ENCODE measurements at regions not wholly inside any gene's neighbourhood (a gene's known extent, or its start where the extent isn't known, plus 50 kb on each side); places are given as distances from the start of the nearest gene placed in this dataset.

GRCh38 chr13:84296401-84296800, 414.1 kb upstream of the SLITRK1 start:
- ChIA-PET CTCF (no interaction called here), POLR2A (ENCODE audit: unreplicated experiment) (no interaction called here)
- Histone ChIP-seq H3K4me1 (ENCODE audit: control insufficient read depth, insufficient read depth, low read length) (no peaks in the 10 kb centered on the region), H3K27me3 (ENCODE audit: control insufficient read depth, insufficient read depth, low read length) (no peaks in the 10 kb centered on the region), H4K91ac (ENCODE audit: insufficient read depth, low read depth, low read length) (no peak overlapping the region), H3K9me1 (ENCODE audit: insufficient read depth, low read length) (no peaks in the 10 kb centered on the region), H3K36me3 (ENCODE audit: control insufficient read depth, insufficient read depth, low read length) (no peaks in the 10 kb centered on the region), H3K23ac (ENCODE audit: low read depth, low read length) (no peak overlapping the region), H3K18ac (ENCODE audit: low read depth, low read length) (no peak overlapping the region), H2BK15ac (ENCODE audit: low read depth, low read length) (no peak overlapping the region), H3K56ac (ENCODE audit: extremely low read depth, insufficient read depth, low read length) (no peak overlapping the region), H4K20me1 (ENCODE audit: insufficient read depth, low read length) (no peaks in the 10 kb centered on the region), H4K5ac (ENCODE audit: low read depth, low read length) (no peak overlapping the region), H4K8ac (ENCODE audit: low read depth in 2 of 2, low read length in 2 of 2) (no peak overlapping the region), H3K4me2 (ENCODE audit: low read depth, low read length) (no peak overlapping the region), H3K79me1 (ENCODE audit: low read depth in 1 of 2, low read length in 2 of 2) (no peaks in the 10 kb centered on the region), H2AK9ac (replicated peaks; ENCODE audit: low read depth, low read length, poor library complexity) (no peak overlapping the region), H2AFZ (replicated peaks; ENCODE audit: low read length, poor library complexity) (no peak overlapping the region), H3K4ac (ENCODE audit: low read depth, low read length) (no peak overlapping the region), H3K14ac (replicated peaks; ENCODE audit: low read depth, low read length) (no peak overlapping the region), H3K9me3 (ENCODE audit: control insufficient read depth, insufficient read depth, low read length) (no peaks in the 10 kb centered on the region), H2BK20ac (ENCODE audit: low read depth, low read length) (no peak overlapping the region), H2BK120ac (ENCODE audit: low read depth, low read length) (no peak overlapping the region), H3K9ac (ENCODE audit: low read depth, low read length) (no peak overlapping the region), H3K4me3 (ENCODE audit: insufficient read depth, low read depth, low read length) (no peak overlapping the region), H3K27ac (ENCODE audit: insufficient read depth, low read length) (no peak overlapping the region), H2BK5ac (ENCODE audit: low read depth, low read length, poor library complexity, severe bottlenecking) (no peak overlapping the region), H2AK5ac (ENCODE audit: low read depth, low read length) (no peak overlapping the region)
- no CpG with 5 or more reads among the region's 2 CpGs for WGBS, 2 experiments (ENCODE audit: extremely low coverage in 2 of 2, insufficient read length in 1 of 2)
- TF ChIP-seq NFE2L2 (IDR thresholded peaks at IDR 0.05; ENCODE audit: low read depth, low read length) = no peak
- TF ChIP-seq RCOR1 (IDR thresholded peaks at IDR 0.05; ENCODE audit: insufficient replicate concordance, low read length) = no peak
- no peak for TF ChIP-seq MXI1 (IDR thresholded peaks at IDR 0.05; ENCODE audit: borderline replicate concordance, low read depth, low read length)
- no peak for TF ChIP-seq CTCF (conservative IDR thresholded peaks at IDR 0.05; ENCODE audit: low read depth, low read length)
- no peak for TF ChIP-seq CHD1 (IDR thresholded peaks at IDR 0.05; ENCODE audit: low read depth, low read length)
- TF ChIP-seq SMC3 (IDR thresholded peaks at IDR 0.05; ENCODE audit: low read depth, low read length) = no peak
- TF ChIP-seq USF2 (IDR thresholded peaks at IDR 0.05; ENCODE audit: low read depth, low read length) = no peak
- no peak for TF ChIP-seq RAD21 (IDR thresholded peaks at IDR 0.05; ENCODE audit: low read length)
- no peak for TF ChIP-seq ELK1 (IDR thresholded peaks at IDR 0.05; ENCODE audit: borderline replicate concordance, low read depth, low read length)
- TF ChIP-seq RFX5 (IDR thresholded peaks at IDR 0.05; ENCODE audit: low read depth, low read length) = no peak
- no peak for TF ChIP-seq MAZ (IDR thresholded peaks at IDR 0.05; ENCODE audit: borderline replicate concordance, low read depth, low read length)
- TF ChIP-seq FOS (IDR thresholded peaks at IDR 0.05; ENCODE audit: low read depth, low read length) = no peak
- TF ChIP-seq BHLHE40 (IDR thresholded peaks at IDR 0.05; ENCODE audit: low read depth, low read length) = no peak
- TF ChIP-seq MAFK (IDR thresholded peaks at IDR 0.05; ENCODE audit: low read depth, low read length) = no peak
- no peak for TF ChIP-seq POLR2A (IDR thresholded peaks at IDR 0.05; ENCODE audit: low read depth, low read length)
- TF ChIP-seq CEBPB (IDR thresholded peaks at IDR 0.05; ENCODE audit: low read depth, low read length) = no peak
- dilution Hi-C loops (cut with HindIII; ENCODE audit: low sequenced_read_pairs, unreplicated experiment) (no loop called here), in situ Hi-C loops (cut with MboI; ENCODE audit: low sequenced_read_pairs) (no loop called here), intact Hi-C loops (cut with micrococcal nuclease) (no loop called here)
- ATAC-seq (ENCODE audit: low read depth) = no peak
- BruUV-seq (replicated peaks) = no TSS peak
- no peak for DNase-seq

All from IMR-90 (cell line).